Epithelial cell of prostate (primary cell): ENCODE measurements at regions not wholly inside any gene's neighbourhood (a gene's known extent, or its start where the extent isn't known, plus 50 kb on each side); places are given as distances from the start of the nearest gene placed in this dataset.
A peak's percentile ranks its signal among the peaks of the same experiment; 100 is the strongest.

Experiments used
- DNase-seq: peaks from one replicate; pipeline ENCODE4 v3.0.0-alpha.2; 2011; ENCODE audit warnings: low read depth, low spot score
- H3K27ac ChIP-seq: fragments of 450-650 bp; 2 replicates; pipeline ENCODE4 v1.5.1; 2017; ENCODE audit warnings: mild to moderate bottlenecking

- no peak overlapping the region for H3K27ac ChIP-seq
- no peak for DNase-seq
These were observed 64.3 kb upstream of the ACSL3 start for GRCh38 chr2:222796413-222797103.

- no peak for DNase-seq
- no peak overlapping the region for H3K27ac ChIP-seq
These were observed 63.6 kb upstream of the ACSL3 start for GRCh38 chr2:222797261-222797660.

GRCh38 chr2:222797871-222798270, 63.0 kb upstream of the ACSL3 start:
- H3K27ac ChIP-seq = no peak overlapping the region
- DNase-seq = no peak

- no peak overlapping the region for H3K27ac ChIP-seq
These were observed 62.3 kb upstream of the ACSL3 start for GRCh38 chr2:222798528-222798927.

GRCh38 chr2:222799262-222799918, 61.4 kb upstream of the ACSL3 start:
- no peak for DNase-seq
- no peak overlapping the region for H3K27ac ChIP-seq

More at GRCh38 chr2:222798528-222798927, 62.3 kb upstream of the ACSL3 start:
- no peak for DNase-seq

GRCh38 chr2:222802514-222803196, 58.2 kb upstream of the ACSL3 start:
- H3K27ac ChIP-seq = no peak overlapping the region
- no peak for DNase-seq

- no peak for DNase-seq
- H3K27ac ChIP-seq = no peak overlapping the region
These were observed 56.5 kb upstream of the ACSL3 start for GRCh38 chr2:222804351-222804750.

GRCh38 chr2:222805591-222806304, 55.1 kb upstream of the ACSL3 start:
- peak; percentile 46 for DNase-seq
- peak overlapping the region; percentile 94 for H3K27ac ChIP-seq

- H3K27ac ChIP-seq = peak overlapping the region; percentile 94
- no peak for DNase-seq
These were observed 54.2 kb upstream of the ACSL3 start for GRCh38 chr2:222806526-222807137.

- H3K27ac ChIP-seq = peak overlapping the region; percentile 94
- DNase-seq = no peak
These were observed 53.4 kb upstream of the ACSL3 start for GRCh38 chr2:222807431-222807830.

GRCh38 chr2:222809582-222809981, 51.3 kb upstream of the ACSL3 start:
- no peak for DNase-seq
- peak overlapping the region; percentile 3 for H3K27ac ChIP-seq

- no peak for DNase-seq
- H3K27ac ChIP-seq = peak overlapping the region; percentile 3
These were observed 50.8 kb upstream of the ACSL3 start for GRCh38 chr2:222810044-222810443.
